GM18907 (cell line): ENCODE measurements at regions not wholly inside any gene's neighbourhood (a gene's known extent, or its start where the extent isn't known, plus 50 kb on each side); places are given as distances from the start of the nearest gene placed in this dataset.
"Not testable (repeated sequence)": the region's sequence is repeated elsewhere in the genome, so short reads cannot be mapped to it uniquely, and the experiment has no call there.

Experiments used
- ATAC-seq: cut with Tn5 transposase; IDR thresholded peaks from one replicate; pipeline ENCODE4 v1.9.1; 2021; ENCODE audit warnings: mild to moderate bottlenecking, moderate library complexity; ENCODE audit not compliant: unreplicated experiment

- no peak for ATAC-seq
These were observed 562.5 kb downstream of the MN1 start for GRCh38 chr22:27238935-27239510.

GRCh38 chr22:27239520-27239919, 562.0 kb downstream of the MN1 start:
- no peak for ATAC-seq

GRCh38 chr22:27240298-27241075, 561.1 kb downstream of the MN1 start:
- no peak for ATAC-seq

- ATAC-seq, result no peak
These were observed 559.9 kb downstream of the MN1 start for GRCh38 chr22:27241430-27242321.

- ATAC-seq, result no peak
These were observed 559.1 kb downstream of the MN1 start for GRCh38 chr22:27242474-27242873.

- ATAC-seq, result no peak
These were observed 558.5 kb downstream of the MN1 start for GRCh38 chr22:27242917-27243589.

- ATAC-seq, result no peak
These were observed 557.2 kb downstream of the MN1 start for GRCh38 chr22:27244328-27244727.

- ATAC-seq, result no peak
These were observed 556.5 kb downstream of the MN1 start for GRCh38 chr22:27245056-27245455.

- ATAC-seq, result no peak
These were observed 555.0 kb downstream of the MN1 start for GRCh38 chr22:27246558-27246957.

GRCh38 chr22:27247701-27248434, 553.7 kb downstream of the MN1 start:
- no peak for ATAC-seq

GRCh38 chr22:27250418-27250817, 551.1 kb downstream of the MN1 start:
- ATAC-seq, result no peak

GRCh38 chr22:27250886-27251285, 550.7 kb downstream of the MN1 start:
- no peak for ATAC-seq

GRCh38 chr22:27251563-27251962, 550.0 kb downstream of the MN1 start:
- ATAC-seq, result no peak

- no peak for ATAC-seq
These were observed 549.1 kb downstream of the MN1 start for GRCh38 chr22:27252282-27253049.

GRCh38 chr22:27253108-27253902, 548.3 kb downstream of the MN1 start:
- no peak for ATAC-seq

GRCh38 chr22:27254063-27254462, 547.5 kb downstream of the MN1 start:
- ATAC-seq, result not testable (repeated sequence)

- ATAC-seq, result no peak
These were observed 546.0 kb downstream of the MN1 start for GRCh38 chr22:27255580-27255979.

- ATAC-seq, result no peak
These were observed 543.6 kb downstream of the MN1 start for GRCh38 chr22:27257987-27258386.

- no peak for ATAC-seq
These were observed 542.9 kb downstream of the MN1 start for GRCh38 chr22:27258616-27259172.
